GM20431 (cell line): ENCODE measurements at regions not wholly inside any gene's neighbourhood (a gene's known extent, or its start where the extent isn't known, plus 50 kb on each side); places are given as distances from the start of the nearest gene placed in this dataset.
"Not testable (repeated sequence)": the region's sequence is repeated elsewhere in the genome, so short reads cannot be mapped to it uniquely, and the experiment has no call there.

Source experiments
- in situ Hi-C: fragments of 300-500 bp; cut with MseI, MboI; formaldehyde crosslinking; loops from one replicate; pipeline ENCODE4 v1.15.0; 2020; ENCODE audit warnings: low sequenced_read_pairs; ENCODE audit not compliant: unreplicated experiment

GRCh38 chr3:74023395-74023794 is 398.7 kb upstream of the PDZRN3 start:
- in situ Hi-C loops: loop anchor here (25.0 kb wide), 1 partner anchor 89 kb away; no protein-coding TSS in a partner anchor

GRCh38 chr3:74021449-74021848 is 396.7 kb upstream of the PDZRN3 start:
- in situ Hi-C loops: loop anchor here (25.0 kb wide), 1 partner anchor 91 kb away; no protein-coding TSS in a partner anchor

GRCh38 chr3:74009961-74010844 is 385.5 kb upstream of the PDZRN3 start:
- in situ Hi-C loops: loop anchor here (25.0 kb wide), 1 partner anchor 102 kb away; no protein-coding TSS in a partner anchor

GRCh38 chr3:74004386-74004785 is 379.6 kb upstream of the PDZRN3 start:
- in situ Hi-C loops: loop anchor here (25.0 kb wide), 1 partner anchor 108 kb away; no protein-coding TSS in a partner anchor

GRCh38 chr3:74003734-74004133 is 379.0 kb upstream of the PDZRN3 start:
- in situ Hi-C loops: loop anchor here (25.0 kb wide), 1 partner anchor 109 kb away; no protein-coding TSS in a partner anchor

GRCh38 chr3:74001436-74001835 is 376.7 kb upstream of the PDZRN3 start:
- in situ Hi-C loops: loop anchor here (25.0 kb wide), 1 partner anchor 111 kb away; no protein-coding TSS in a partner anchor

- in situ Hi-C loops: loop anchor here (25.0 kb wide), 1 partner anchor 112 kb away; no protein-coding TSS in a partner anchor
These were observed 376.0 kb upstream of the PDZRN3 start for GRCh38 chr3:74000725-74001124.

GRCh38 chr3:73999501-73999900 is 374.8 kb upstream of the PDZRN3 start:
- in situ Hi-C loops: no loop called here

GRCh38 chr3:73990691-73991090 is 365.9 kb upstream of the PDZRN3 start:
- in situ Hi-C loops: not testable (repeated sequence)

- in situ Hi-C loops: no loop called here
These were observed 342.0 kb upstream of the PDZRN3 start for GRCh38 chr3:73966733-73967132.

GRCh38 chr3:73964818-73965217 is 340.1 kb upstream of the PDZRN3 start:
- in situ Hi-C loops: no loop called here

GRCh38 chr3:73955494-73956070 is 330.8 kb upstream of the PDZRN3 start:
- in situ Hi-C loops: no loop called here

- in situ Hi-C loops: no loop called here
These were observed 329.8 kb upstream of the PDZRN3 start for GRCh38 chr3:73954506-73954905.

GRCh38 chr3:73952781-73953180 is 328.0 kb upstream of the PDZRN3 start:
- in situ Hi-C loops: no loop called here

GRCh38 chr3:73950865-73951558 is 326.3 kb upstream of the PDZRN3 start:
- in situ Hi-C loops: no loop called here

GRCh38 chr3:73945541-73945940 is 320.8 kb upstream of the PDZRN3 start:
- in situ Hi-C loops: no loop called here

- in situ Hi-C loops: no loop called here
These were observed 315.2 kb upstream of the PDZRN3 start for GRCh38 chr3:73939985-73940384.

GRCh38 chr3:73933585-73933984 is 308.8 kb upstream of the PDZRN3 start:
- in situ Hi-C loops: no loop called here

- in situ Hi-C loops: no loop called here
These were observed 302.4 kb upstream of the PDZRN3 start for GRCh38 chr3:73927203-73927570.

- in situ Hi-C loops: no loop called here
These were observed 301.8 kb upstream of the PDZRN3 start for GRCh38 chr3:73926360-73927202.
